D721Med (cell line): ENCODE measurements at regions not wholly inside any gene's neighbourhood (a gene's known extent, or its start where the extent isn't known, plus 50 kb on each side); places are given as distances from the start of the nearest gene placed in this dataset.

Experiments used
- DNase-seq: peaks from one replicate; pipeline ENCODE4 v3.0.0; 2011; ENCODE audit warnings: low spot score; ENCODE audit not compliant: insufficient read length
- FAIRE-seq: peaks from 2 replicates; lab custom pipeline; 2011; peaks lifted over from hg19 to GRCh38; lab: Jason Lieb, UNC
- TF ChIP-seq, protein P1 (sequence below): IDR thresholded peaks from 2 replicates; pipeline ENCODE4 v1.5.1; 2012; ENCODE audit warnings: mild to moderate bottlenecking, control low read depth; ENCODE audit not compliant: insufficient read depth; ENCODE audit errors: missing control alignments

DNA sequence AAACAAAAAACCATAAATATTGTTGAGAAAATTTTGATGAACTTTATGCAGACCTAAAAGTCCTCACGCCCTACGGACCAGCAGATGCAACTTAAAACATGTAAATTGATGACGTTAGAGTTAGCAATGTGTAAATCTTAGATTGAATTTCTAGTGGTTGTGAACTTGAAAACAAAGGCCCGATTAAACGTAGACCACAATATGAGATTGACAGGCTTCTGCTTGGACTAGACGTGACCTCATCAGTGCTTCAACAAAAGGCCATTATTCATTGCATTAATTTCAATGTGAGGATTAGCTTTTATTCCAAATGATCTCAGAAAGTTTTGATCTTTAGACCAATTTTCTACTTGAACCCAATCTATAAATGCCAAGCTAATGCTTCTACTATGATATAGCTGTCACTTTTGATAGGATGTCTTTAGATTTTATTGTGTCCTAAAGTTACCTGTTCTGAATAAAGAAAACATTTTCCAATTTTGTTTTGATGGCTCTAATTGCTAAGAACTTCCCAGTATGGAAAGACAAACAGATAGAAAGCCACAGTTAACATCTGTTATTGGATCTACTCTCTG, 55.4 kb upstream of the SPPL2A start:
- FAIRE-seq (no peak), DNase-seq (no peak)
- TF ChIP-seq, protein P1, sequence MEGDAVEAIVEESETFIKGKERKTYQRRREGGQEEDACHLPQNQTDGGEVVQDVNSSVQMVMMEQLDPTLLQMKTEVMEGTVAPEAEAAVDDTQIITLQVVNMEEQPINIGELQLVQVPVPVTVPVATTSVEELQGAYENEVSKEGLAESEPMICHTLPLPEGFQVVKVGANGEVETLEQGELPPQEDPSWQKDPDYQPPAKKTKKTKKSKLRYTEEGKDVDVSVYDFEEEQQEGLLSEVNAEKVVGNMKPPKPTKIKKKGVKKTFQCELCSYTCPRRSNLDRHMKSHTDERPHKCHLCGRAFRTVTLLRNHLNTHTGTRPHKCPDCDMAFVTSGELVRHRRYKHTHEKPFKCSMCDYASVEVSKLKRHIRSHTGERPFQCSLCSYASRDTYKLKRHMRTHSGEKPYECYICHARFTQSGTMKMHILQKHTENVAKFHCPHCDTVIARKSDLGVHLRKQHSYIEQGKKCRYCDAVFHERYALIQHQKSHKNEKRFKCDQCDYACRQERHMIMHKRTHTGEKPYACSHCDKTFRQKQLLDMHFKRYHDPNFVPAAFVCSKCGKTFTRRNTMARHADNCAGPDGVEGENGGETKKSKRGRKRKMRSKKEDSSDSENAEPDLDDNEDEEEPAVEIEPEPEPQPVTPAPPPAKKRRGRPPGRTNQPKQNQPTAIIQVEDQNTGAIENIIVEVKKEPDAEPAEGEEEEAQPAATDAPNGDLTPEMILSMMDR: no peak

DNA sequence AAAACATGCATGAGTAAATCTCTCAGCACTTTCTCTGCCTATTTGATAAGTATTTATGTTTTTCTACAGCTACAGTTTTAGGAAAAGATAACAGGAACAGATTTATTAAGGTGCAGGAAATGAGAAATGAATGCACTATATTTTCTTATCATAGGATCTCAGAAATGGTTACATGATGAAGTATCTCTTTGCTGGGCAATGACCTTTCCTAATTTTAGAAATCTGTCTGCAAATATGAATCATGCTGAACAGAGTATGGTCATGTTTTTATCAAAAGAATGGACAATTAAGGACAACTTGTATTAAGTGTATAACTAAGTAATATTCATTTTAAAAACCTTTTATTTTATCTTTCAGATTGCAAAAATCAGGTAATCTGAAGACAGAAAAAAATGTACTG, 53.8 kb upstream of the SPPL2A start:
- TF ChIP-seq, protein P1: no peak
- FAIRE-seq: no peak
- DNase-seq: no peak

DNA sequence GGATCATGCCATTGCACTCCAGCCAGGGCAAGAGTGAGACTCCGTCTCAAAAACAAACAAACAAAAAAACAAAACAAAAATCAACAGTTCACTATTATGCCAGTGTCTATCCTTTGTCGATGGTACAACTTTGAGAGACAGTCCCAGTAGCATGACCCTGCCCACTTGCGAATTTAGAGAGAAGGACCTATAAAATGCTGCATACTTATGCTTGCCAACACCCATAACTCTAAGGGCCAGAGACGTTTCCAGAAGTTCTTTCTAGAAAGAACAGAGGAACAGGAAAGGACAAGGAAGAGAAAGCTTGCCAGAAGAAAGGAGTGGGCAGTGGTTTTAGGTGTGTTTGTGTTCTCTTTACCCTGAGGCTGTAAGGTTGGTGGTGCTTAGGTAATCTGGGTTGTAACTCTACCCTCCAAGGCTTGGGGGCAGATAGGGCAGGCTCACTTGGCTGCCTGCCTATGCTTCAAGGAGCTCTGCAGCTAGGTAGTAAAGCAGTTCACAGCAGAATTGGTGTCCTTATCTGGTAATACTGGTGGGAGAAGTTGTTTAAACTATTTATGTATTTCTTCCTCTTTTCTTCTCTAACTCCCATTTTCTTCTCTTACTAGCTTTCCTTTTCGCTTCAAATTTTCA, 50.6 kb upstream of the SPPL2A start:
- TF ChIP-seq, protein P1: no peak
- DNase-seq (no peak), FAIRE-seq (no peak)
